ENCODE measurements at regions not wholly inside any gene's neighbourhood (a gene's known extent, or its start where the extent isn't known, plus 50 kb on each side); places are given as distances from the start of the nearest gene placed in this dataset.
"Not testable (repeated sequence)": the region's sequence is repeated elsewhere in the genome, so short reads cannot be mapped to it uniquely, and the experiment has no call there.

GRCh38 chr6:163876391-163876790 is 461.9 kb downstream of the QKI start:
- DNase-seq (ENCODE audit: low read depth, low spot score), result no peak
- in situ Hi-C loops (cut with HindIII; ENCODE audit: low pct_unique_long_range_greater_than_20kb, low sequenced_read_pairs), result no loop called here

- DNase-seq (ENCODE audit: low read depth, low spot score), result no peak
- in situ Hi-C loops (cut with HindIII; ENCODE audit: low pct_unique_long_range_greater_than_20kb, low sequenced_read_pairs), result no loop called here
Observed at GRCh38 chr6:163874784-163875183, 460.3 kb downstream of the QKI start.

GRCh38 chr6:163872335-163872734 is 457.8 kb downstream of the QKI start:
- no peak for DNase-seq (ENCODE audit: low read depth, low spot score)
- in situ Hi-C loops (cut with HindIII; ENCODE audit: low pct_unique_long_range_greater_than_20kb, low sequenced_read_pairs), result no loop called here

- no peak for DNase-seq (ENCODE audit: low read depth, low spot score)
- in situ Hi-C loops (cut with HindIII; ENCODE audit: low pct_unique_long_range_greater_than_20kb, low sequenced_read_pairs), result no loop called here
Observed at GRCh38 chr6:163871616-163872015, 457.1 kb downstream of the QKI start.

- DNase-seq (ENCODE audit: low read depth, low spot score), result no peak
- in situ Hi-C loops (cut with HindIII; ENCODE audit: low pct_unique_long_range_greater_than_20kb, low sequenced_read_pairs), result no loop called here
Observed at GRCh38 chr6:163867518-163868292, 453.2 kb downstream of the QKI start.

- in situ Hi-C loops (cut with HindIII; ENCODE audit: low pct_unique_long_range_greater_than_20kb, low sequenced_read_pairs), result no loop called here
- DNase-seq (ENCODE audit: low read depth, low spot score), result no peak
Observed at GRCh38 chr6:163866192-163866591, 451.7 kb downstream of the QKI start.

GRCh38 chr6:163863565-163863964 is 449.0 kb downstream of the QKI start:
- in situ Hi-C loops (cut with HindIII; ENCODE audit: low pct_unique_long_range_greater_than_20kb, low sequenced_read_pairs), result no loop called here

GRCh38 chr6:163862701-163863100 is 448.2 kb downstream of the QKI start:
- in situ Hi-C loops (cut with HindIII; ENCODE audit: low pct_unique_long_range_greater_than_20kb, low sequenced_read_pairs), result no loop called here
- no peak for DNase-seq (ENCODE audit: low read depth, low spot score)

More at GRCh38 chr6:163863565-163863964, 449.0 kb downstream of the QKI start:
- DNase-seq (ENCODE audit: low read depth, low spot score), result no peak

- DNase-seq (ENCODE audit: low read depth, low spot score), result no peak
- in situ Hi-C loops (cut with HindIII; ENCODE audit: low pct_unique_long_range_greater_than_20kb, low sequenced_read_pairs), result no loop called here
Observed at GRCh38 chr6:163861627-163862026, 447.1 kb downstream of the QKI start.

GRCh38 chr6:163860287-163861081 is 446.0 kb downstream of the QKI start:
- in situ Hi-C loops (cut with HindIII; ENCODE audit: low pct_unique_long_range_greater_than_20kb, low sequenced_read_pairs), result no loop called here
- no peak for DNase-seq (ENCODE audit: low read depth, low spot score)

- in situ Hi-C loops (cut with HindIII; ENCODE audit: low pct_unique_long_range_greater_than_20kb, low sequenced_read_pairs); DNase-seq (ENCODE audit: low read depth, low spot score): not testable (repeated sequence)
Observed at GRCh38 chr6:163858870-163859269, 444.4 kb downstream of the QKI start.

- in situ Hi-C loops (cut with HindIII; ENCODE audit: low pct_unique_long_range_greater_than_20kb, low sequenced_read_pairs), result no loop called here
- DNase-seq (ENCODE audit: low read depth, low spot score), result no peak
Observed at GRCh38 chr6:163857421-163857820, 442.9 kb downstream of the QKI start.

- in situ Hi-C loops (cut with HindIII; ENCODE audit: low pct_unique_long_range_greater_than_20kb, low sequenced_read_pairs), result no loop called here
- DNase-seq (ENCODE audit: low read depth, low spot score), result no peak
Observed at GRCh38 chr6:163850874-163851273, 436.4 kb downstream of the QKI start.

- no peak for DNase-seq (ENCODE audit: low read depth, low spot score)
- in situ Hi-C loops (cut with HindIII; ENCODE audit: low pct_unique_long_range_greater_than_20kb, low sequenced_read_pairs), result no loop called here
Observed at GRCh38 chr6:163844761-163845160, 430.2 kb downstream of the QKI start.

GRCh38 chr6:163844357-163844756 is 429.8 kb downstream of the QKI start:
- in situ Hi-C loops (cut with HindIII; ENCODE audit: low pct_unique_long_range_greater_than_20kb, low sequenced_read_pairs), result no loop called here
- DNase-seq (ENCODE audit: low read depth, low spot score), result no peak

- DNase-seq (ENCODE audit: low read depth, low spot score), result no peak
- in situ Hi-C loops (cut with HindIII; ENCODE audit: low pct_unique_long_range_greater_than_20kb, low sequenced_read_pairs), result no loop called here
Observed at GRCh38 chr6:163843218-163843617, 428.7 kb downstream of the QKI start.

GRCh38 chr6:163842467-163842866 is 427.9 kb downstream of the QKI start:
- in situ Hi-C loops (cut with HindIII; ENCODE audit: low pct_unique_long_range_greater_than_20kb, low sequenced_read_pairs), result no loop called here
- DNase-seq (ENCODE audit: low read depth, low spot score), result no peak

- in situ Hi-C loops (cut with HindIII; ENCODE audit: low pct_unique_long_range_greater_than_20kb, low sequenced_read_pairs), result no loop called here
Observed at GRCh38 chr6:163841733-163842132, 427.2 kb downstream of the QKI start.

GRCh38 chr6:163841326-163841725 is 426.8 kb downstream of the QKI start:
- DNase-seq (ENCODE audit: low read depth, low spot score), result no peak
- in situ Hi-C loops (cut with HindIII; ENCODE audit: low pct_unique_long_range_greater_than_20kb, low sequenced_read_pairs), result no loop called here

More at GRCh38 chr6:163841733-163842132, 427.2 kb downstream of the QKI start:
- DNase-seq (ENCODE audit: low read depth, low spot score), result no peak
